ENCODE measurements at regions not wholly inside any gene's neighbourhood (a gene's known extent, or its start where the extent isn't known, plus 50 kb on each side); places are given as distances from the start of the nearest gene placed in this dataset.

GRCh38 chr5:98168871-98169270, 604.6 kb upstream of the RGMB start:
- Mint-ChIP-seq H3K27ac (no peak overlapping the region), H3K4me1 (ENCODE audit: unreplicated experiment) (peaks cover 2% of the 10 kb centered on the region), H3K27me3 (peaks cover 3% of the 10 kb centered on the region), H3K36me3 (no peaks in the 10 kb centered on the region), H3K9me3 (no peaks in the 10 kb centered on the region), H3K4me3 (no peak overlapping the region)
- no peak for TF ChIP-seq CTCF (conservative IDR thresholded peaks at IDR 0.05)
- no peak for DNase-seq (ENCODE audit: extremely low spot score, unreplicated experiment)

- TF ChIP-seq CTCF (conservative IDR thresholded peaks at IDR 0.05) = no peak
- no peaks in the 10 kb centered on the region for H3K9me3 Mint-ChIP-seq
- no peak for DNase-seq (ENCODE audit: extremely low spot score, unreplicated experiment)
- H3K4me1 Mint-ChIP-seq (ENCODE audit: unreplicated experiment) = no peaks in the 10 kb centered on the region
- no peak overlapping the region for H3K4me3 Mint-ChIP-seq
- H3K36me3 Mint-ChIP-seq = no peaks in the 10 kb centered on the region
- H3K27me3 Mint-ChIP-seq = peaks cover 3% of the 10 kb centered on the region
- H3K27ac Mint-ChIP-seq = no peak overlapping the region
Measured at GRCh38 chr5:98170994-98171393, 602.5 kb upstream of the RGMB start.

GRCh38 chr5:98173334-98173733, 600.1 kb upstream of the RGMB start:
- no peak overlapping the region for H3K4me3 Mint-ChIP-seq
- no peak overlapping the region for H3K27ac Mint-ChIP-seq
- H3K4me1 Mint-ChIP-seq (ENCODE audit: unreplicated experiment) = no peaks in the 10 kb centered on the region
- H3K36me3 Mint-ChIP-seq = no peaks in the 10 kb centered on the region
- no peak for DNase-seq (ENCODE audit: extremely low spot score, unreplicated experiment)
- peaks cover 3% of the 10 kb centered on the region for H3K27me3 Mint-ChIP-seq
- TF ChIP-seq CTCF (conservative IDR thresholded peaks at IDR 0.05) = no peak
- no peaks in the 10 kb centered on the region for H3K9me3 Mint-ChIP-seq

GRCh38 chr5:98175474-98175873, 598.0 kb upstream of the RGMB start:
- no peak for TF ChIP-seq CTCF (conservative IDR thresholded peaks at IDR 0.05)
- H3K4me1 Mint-ChIP-seq (ENCODE audit: unreplicated experiment) = no peaks in the 10 kb centered on the region
- H3K27ac Mint-ChIP-seq = no peak overlapping the region
- no peak for DNase-seq (ENCODE audit: extremely low spot score, unreplicated experiment)
- H3K27me3 Mint-ChIP-seq = peaks cover 3% of the 10 kb centered on the region
- H3K9me3 Mint-ChIP-seq = no peaks in the 10 kb centered on the region
- no peak overlapping the region for H3K4me3 Mint-ChIP-seq
- no peaks in the 10 kb centered on the region for H3K36me3 Mint-ChIP-seq

GRCh38 chr5:98179791-98180755, 593.4 kb upstream of the RGMB start:
- Mint-ChIP-seq H3K4me1 (ENCODE audit: unreplicated experiment) (no peaks in the 10 kb centered on the region), H3K27ac (no peak overlapping the region), H3K4me3 (no peak overlapping the region), H3K9me3 (no peaks in the 10 kb centered on the region), H3K27me3 (no peaks in the 10 kb centered on the region), H3K36me3 (no peaks in the 10 kb centered on the region)
- DNase-seq (ENCODE audit: extremely low spot score, unreplicated experiment) = no peak
- TF ChIP-seq CTCF (conservative IDR thresholded peaks at IDR 0.05) = no peak
